ENCODE measurements at regions not wholly inside any gene's neighbourhood (a gene's known extent, or its start where the extent isn't known, plus 50 kb on each side); places are given as distances from the start of the nearest gene placed in this dataset.

DNA sequence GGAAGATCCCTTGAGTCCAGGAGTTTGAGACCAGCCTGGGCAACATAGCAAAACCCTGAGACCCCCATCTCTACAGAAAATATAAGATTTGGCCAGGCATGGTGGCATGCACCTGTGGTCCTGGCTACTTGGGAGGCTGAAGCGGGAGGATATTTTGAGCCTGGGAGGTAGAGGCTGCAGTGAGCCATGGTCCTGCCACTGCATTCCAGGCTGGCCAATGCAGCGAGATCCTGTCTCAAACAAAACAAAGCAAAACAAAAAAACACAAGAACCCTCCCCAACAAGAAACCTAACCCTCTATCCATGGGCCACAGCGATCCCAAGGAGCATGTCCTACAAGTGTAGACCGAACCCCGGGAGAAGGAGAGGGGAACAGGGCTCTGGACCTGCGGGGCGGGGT lies 133.3 kb downstream of the MGAT5B start:
- no peak for DNase-seq

DNA sequence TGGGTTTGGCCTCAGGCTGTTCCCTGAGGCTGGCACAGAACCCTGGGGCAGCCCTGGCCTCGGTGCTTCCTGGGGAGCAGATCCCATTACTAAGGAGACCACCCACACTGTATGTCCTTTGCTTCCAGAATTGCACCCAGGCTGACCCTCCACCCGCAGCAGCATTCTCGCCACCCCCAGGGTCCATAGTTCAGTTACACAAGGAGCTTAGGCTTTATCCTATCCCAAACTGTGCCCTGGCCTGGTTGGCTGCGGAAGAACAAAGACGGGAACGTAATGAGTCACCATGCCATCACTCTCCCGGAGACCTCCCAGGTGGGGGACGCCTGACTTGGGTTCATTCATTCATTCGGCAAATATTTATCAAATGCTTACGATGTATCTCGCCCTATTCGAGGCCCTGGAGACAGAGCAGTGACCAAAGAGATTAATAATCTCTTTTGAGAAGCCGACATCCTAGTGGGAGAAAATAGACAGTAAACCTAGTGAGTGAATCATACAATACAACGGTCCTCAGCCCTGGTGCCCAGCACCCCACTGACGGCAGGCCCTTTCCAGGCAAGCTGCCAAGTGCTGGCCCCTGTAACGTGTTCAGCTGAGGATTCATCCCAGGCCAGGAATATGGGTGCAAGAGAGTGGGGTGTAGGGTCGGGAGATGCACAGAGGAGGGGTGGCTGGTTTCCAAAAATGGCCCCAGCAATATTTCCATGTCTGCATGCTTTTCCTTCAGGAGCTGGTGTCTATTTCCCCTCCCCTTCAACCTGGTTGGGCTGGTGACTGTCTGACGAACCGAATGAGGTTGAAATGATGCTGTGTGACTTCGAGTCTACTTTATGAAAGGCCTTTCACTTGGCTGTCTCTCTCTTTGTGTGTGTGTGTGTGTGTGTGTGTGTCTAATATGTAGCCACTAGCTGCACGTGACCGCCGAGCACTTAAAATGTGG lies 134.2 kb downstream of the MGAT5B start:
- DNase-seq: no peak

DNA sequence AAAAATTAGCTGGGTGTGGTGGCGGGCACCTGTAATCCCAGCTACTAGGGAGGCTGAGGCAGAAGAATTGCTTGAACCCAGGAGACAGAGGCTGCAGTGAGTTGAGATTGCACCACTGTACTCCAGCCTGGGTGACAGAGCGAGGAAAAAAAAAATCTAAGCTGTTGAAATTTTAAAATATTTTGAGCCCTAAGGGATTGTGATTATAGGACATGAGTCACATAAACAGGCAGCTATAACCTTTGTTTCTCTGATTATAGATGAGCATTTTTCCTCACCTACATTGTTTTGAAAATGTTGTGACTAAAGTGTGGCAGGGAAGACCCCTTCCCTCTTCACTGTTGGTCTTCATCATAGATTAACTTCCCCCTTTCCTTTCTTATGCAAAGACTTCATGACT lies 135.5 kb downstream of the MGAT5B start:
- DNase-seq: no peak

DNA sequence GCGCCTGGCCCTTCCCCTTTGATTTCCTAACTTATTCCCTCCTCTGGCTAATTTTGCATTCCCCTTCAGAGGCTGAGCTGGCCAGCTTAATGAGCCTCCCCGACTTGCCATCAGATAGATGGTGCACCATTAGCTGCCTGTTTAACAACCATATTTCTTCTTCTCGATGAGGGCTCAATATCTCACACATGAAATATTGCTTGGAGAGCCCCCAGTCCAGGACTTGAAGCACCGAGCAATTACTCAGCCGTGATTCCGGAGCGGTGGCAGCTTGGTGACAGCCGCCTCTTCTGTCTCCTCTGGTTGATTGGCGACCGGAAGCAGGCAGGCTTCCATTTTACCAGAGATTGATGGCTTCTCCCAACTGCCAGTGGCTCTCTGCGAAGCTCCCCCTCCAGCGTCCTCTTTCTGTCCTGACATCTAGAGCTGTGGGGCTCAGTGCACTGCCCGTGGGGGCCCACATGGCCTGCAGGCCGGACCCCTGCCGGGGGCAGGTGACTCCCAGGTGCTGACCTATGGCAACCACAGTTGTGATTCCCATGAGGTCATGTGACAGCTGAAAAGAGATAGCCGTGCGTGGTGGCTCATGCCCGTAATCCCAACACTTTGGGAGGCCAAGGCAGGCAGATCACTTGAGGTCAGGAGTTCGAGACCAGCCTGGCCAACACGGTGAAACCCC lies 133.7 kb upstream of the SEC14L1 start:
- no peak for DNase-seq

DNA sequence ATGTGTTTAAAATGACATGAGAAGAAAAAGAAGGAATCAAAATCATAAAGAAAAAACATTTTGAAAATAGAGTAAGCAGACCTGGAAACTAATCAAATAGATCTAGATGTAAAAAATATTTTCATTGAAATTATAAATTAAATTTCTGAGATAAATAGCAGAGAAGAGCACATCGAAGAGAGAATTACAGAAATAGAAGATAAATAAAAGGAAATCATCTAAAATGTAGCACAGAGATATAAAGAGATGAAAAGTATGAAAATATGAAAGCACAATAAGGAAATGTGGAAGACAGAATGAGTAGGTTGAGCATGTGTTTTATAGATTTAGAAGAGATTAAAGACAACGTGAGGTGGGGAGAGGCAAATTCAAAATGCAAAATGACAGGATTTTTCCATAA lies 130.9 kb upstream of the SEC14L1 start:
- no peak for DNase-seq

DNA sequence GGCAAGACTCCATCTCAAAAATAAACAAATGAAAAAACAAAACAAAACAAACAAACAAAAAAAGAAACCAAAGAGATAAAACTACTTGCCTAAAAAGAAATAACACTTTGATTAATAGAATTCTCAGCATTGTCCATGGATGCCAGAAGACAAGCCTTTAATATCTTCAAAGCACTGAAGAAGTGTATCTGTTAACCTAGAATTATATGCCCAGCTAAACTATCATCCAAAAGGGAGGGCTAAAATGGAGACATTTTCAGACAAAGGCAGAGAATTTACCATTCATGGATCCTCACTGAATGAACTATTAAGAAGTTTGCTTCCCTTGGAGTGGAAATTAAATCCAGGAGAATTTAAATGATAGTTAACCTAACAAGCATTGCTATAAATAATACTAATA lies 130.1 kb upstream of the SEC14L1 start:
- no peak for DNase-seq

DNA sequence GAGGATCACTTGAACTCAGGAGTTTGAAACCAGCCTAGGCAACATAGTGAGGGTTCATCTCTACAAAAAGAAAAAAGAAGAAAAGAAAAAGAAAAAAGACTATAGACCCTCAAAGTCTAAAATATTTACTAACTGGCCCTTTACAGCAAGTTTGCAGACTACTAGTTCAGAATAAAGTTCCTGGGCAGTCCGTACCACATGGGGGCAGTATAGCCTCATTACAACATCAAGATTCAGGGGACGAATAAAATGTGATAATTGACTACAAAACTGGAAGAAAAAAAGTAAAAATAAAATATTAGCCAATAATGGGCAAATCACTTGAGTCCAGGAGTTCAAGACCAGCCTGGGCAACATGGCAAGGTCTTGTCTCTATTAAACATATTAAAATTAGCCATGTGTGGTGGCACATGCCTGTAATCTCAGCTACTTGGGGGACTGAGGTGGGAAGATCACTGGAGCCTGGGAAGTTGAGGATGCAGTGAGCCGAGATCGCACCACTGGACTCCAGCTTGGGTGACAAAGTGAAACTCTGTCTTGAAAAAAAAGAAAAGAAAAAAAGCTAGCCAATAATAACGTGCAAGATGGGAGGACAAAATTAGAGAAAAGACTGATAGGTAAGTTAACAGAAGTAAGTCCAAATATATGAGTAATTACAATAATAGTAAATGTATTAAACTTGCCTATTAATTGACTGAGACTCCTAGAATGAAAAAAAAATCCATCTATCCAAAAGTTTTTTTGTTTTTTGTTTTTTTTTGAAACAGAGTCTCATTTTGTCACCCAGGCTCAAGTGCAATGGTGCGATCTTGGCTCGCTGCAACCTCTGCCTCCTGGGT lies 129.4 kb upstream of the SEC14L1 start:
- DNase-seq: peak; percentile 37

- DNase-seq: no peak
Observed at GRCh38 chr17:77018504-77018903, 122.3 kb upstream of the SEC14L1 start.

DNA sequence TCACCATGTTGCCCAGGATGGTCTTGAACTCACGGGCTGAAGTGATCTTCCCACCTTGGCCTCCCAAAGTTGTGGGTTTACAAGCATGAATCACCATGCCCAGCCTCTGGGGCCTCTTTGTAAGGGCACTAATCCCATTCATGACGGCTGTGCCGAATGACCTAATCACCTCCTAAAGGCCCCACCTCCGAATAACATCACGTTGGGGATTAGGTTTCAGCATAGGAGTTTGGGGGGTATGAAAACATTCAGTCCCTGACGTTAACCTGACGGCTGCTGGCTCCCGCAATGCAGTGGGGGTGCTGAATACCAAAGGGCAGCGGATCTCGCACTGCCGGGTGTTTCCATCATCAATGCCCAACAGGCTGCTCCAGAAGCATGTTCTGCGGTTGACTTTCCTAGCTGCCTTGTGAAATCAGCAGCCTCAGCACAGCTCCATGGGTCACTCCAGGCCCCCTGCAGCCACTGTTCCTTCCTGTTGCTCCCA lies 120.8 kb upstream of the SEC14L1 start:
- no peak for DNase-seq

GRCh38 chr17:77020973-77021372 lies 119.8 kb upstream of the SEC14L1 start:
- DNase-seq: no peak

DNA sequence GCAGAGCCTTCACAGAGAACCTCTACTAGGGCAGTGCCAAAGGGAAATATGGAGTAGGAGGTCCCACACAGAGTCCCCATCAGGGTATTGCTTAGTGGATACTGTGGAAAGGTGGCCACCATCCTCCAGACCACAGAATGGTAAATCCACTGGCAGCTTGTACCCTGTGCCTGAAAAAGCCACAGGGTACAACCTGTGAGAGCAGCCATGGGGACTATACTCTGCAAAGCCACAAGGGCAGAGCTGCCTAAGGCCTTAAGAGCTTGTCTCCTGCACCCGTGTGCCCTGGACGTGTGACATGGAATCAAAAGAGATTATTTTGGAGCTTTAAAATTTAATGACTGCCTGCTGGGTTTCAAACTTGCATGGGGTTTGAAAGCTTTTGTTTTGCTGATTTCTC lies 118.0 kb upstream of the SEC14L1 start:
- DNase-seq: no peak

DNA sequence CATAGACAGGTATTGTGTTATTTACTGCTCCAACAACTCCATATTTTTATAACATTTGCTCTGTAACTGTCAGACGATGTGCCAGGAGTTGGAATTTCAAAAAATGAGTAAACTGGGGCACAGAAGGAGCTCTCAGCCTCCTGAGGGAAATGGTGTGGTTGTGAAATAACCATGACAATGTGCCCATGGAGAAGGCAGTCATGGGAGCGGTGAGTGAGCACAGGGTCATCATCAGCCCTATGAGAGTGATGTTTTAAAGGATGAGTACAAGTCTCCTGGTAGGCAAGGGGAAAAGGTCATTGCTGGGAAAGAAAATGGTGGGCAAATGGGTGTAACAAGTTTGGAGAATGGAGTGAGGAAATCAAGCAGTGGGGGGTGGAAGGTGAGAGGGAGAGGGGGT lies 115.0 kb upstream of the SEC14L1 start:
- no peak for DNase-seq

DNA sequence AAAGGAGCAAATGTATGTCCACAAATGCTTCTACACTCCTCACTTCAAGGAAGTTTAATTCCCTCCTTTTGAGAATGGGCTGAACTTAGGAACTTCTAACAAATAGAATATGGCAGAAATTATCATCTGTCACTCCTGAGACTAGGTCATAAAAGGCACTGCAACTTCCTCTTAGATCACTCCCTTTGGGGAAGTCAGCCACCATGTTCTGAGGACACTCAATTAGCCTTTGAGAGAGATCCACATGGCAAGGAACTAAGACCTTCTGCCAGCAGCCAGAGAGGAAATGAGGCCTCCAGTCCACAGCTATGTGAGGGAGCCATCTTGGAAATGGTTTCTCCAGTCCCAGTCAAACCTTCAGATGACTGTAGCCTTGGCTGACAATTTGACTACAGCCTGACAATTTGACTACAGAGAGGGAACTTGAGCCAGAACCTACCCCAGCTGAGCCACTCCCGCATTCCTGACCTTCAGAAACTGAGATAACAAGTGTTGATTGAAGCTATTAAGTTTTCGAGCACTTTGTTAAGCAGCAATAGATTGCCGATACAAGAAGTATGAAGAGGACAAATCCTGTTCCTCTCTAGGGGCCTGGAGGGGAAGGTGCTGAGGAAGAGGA lies 113.4 kb upstream of the SEC14L1 start:
- DNase-seq: no peak

DNA sequence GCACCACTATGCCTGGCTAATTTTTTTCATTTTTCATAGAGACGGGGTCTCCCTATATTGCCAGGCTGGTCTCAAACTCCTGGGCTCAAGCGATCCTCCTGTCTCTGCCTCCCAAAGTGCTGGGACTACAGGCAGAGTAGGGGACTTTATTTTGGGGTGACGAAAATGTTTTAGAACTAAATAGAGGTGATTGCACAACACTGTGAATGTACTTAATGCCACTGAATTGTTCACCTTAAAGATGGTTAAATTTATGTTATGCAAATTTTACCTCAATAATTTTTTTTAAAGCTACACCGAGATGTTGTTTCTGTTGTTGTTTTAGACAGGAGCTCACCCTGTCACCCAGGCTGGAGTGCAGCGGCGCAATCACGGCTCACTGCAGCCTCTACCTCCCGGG lies 111.9 kb upstream of the SEC14L1 start:
- DNase-seq: no peak

- DNase-seq: no peak
Observed at GRCh38 chr17:77032929-77033328, 107.8 kb upstream of the SEC14L1 start.

- no peak for DNase-seq
Observed at GRCh38 chr17:77033892-77034404, 106.8 kb upstream of the SEC14L1 start.

DNA sequence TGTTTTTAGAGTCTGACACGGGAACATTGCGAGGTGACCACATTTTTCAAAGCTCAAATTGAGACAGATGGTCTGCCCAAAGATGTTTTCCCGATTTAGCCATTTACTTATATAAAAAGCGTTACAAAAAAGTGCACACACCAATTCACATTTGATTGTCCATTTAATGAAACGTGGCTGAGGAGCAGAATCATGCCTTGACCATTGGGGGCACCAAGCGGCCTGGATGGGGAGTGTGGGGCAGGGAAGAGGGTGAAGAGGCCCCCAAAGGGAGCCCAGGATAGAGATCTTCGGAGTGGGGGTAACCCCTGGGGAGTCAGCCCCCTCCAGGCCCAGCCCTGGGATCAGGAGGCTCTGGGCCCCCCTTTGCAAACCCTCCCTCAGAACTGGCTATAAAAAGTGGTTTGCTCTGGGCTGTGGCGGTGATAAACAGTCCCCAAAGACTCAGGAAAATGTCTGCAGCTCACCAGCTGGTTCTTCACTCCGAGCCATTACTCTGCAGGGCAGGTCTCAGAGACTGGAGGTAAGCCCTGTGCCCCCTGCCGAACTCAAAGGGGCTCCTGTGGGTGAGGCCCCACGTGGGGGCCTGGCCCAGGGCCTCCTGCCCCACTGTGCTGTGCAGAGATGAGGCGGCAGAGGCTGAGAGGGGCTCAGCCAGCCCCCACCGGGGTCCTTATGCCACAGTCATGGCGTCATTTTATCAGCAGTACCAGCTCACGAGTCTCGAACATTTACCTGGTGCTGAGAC lies 105.9 kb upstream of the SEC14L1 start:
- no peak for DNase-seq

DNA sequence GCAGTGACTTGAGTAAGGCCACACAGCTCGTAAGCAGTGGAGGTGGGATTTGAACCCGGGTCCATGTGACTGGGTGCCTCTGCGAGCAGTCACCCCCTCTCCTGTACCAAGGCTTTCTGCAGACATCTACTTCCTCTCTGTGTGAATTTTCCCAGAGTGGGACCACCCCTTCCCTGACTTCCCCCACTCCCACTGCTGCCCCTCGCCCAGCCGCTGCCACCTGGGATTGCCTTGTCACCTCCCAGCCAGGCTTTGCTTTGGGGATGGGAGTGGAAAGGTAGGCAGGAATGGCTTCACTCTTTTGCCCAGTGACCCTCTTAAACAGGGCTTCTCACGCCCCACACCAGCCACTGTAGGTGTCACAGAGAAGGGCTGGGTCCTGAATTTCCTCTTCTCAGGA lies 105.2 kb upstream of the SEC14L1 start:
- DNase-seq: no peak

GRCh38 chr17:77036136-77036840 lies 104.5 kb upstream of the SEC14L1 start:
- DNase-seq: no peak

GRCh38 chr17:77036841-77037381 lies 103.9 kb upstream of the SEC14L1 start:
- DNase-seq: no peak

GRCh38 chr17:77037943-77038342 lies 102.8 kb upstream of the SEC14L1 start:
- DNase-seq: no peak
